ENCODE measurements at regions not wholly inside any gene's neighbourhood (a gene's known extent, or its start where the extent isn't known, plus 50 kb on each side); places are given as distances from the start of the nearest gene placed in this dataset.

GRCh38 chr9:20015427-20015931 is 226.6 kb upstream of the SLC24A2 start:
- H3K36me3 Mint-ChIP-seq (ENCODE audit: low read depth), result no peaks in the 10 kb centered on the region
- ChIA-PET POLR2A (interaction anchor here (0.6 to 2.1 kb wide), 4 partner anchors 9 to 31 kb away, joined by 3 to 9 read pairs (median 3); no protein-coding TSS in a partner anchor), CTCF (no interaction called here)
- Histone ChIP-seq H3K36me3 (ENCODE audit: insufficient read depth, low read length) (no peaks in the 10 kb centered on the region), H3K4me3 (ENCODE audit: low read length) (no peak overlapping the region), H3K4me1 (ENCODE audit: insufficient read depth, low read length) (peaks cover 10% of the 10 kb centered on the region), H3K27ac (ENCODE audit: low read depth in 1 of 2, low read length in 2 of 2) (no peak overlapping the region), H3K9me3 (ENCODE audit: control insufficient read depth in 1 of 2, insufficient read depth in 1 of 2, low read length in 2 of 2) (no peaks in the 10 kb centered on the region), H3K27me3 (ENCODE audit: control insufficient read depth in 1 of 2, insufficient read depth in 2 of 2, low read length in 2 of 2) (no peaks in the 10 kb centered on the region)
- H3K4me1 Mint-ChIP-seq (ENCODE audit: low read depth), result peaks cover 17% of the 10 kb centered on the region
- H3K4me3 Mint-ChIP-seq, result no peak overlapping the region
- H3K27ac Mint-ChIP-seq, result peak overlapping the region; percentile 60
- no peak for TF ChIP-seq CTCF (IDR thresholded peaks at IDR 0.05)
- intact Hi-C loops (cut with DNase I, micrococcal nuclease), result loop anchor here in 1 of 2 experiments (1.0 kb wide), 1 partner anchor 28 kb away; no protein-coding TSS in a partner anchor
- DNase-seq (peak in 3 of 14 experiments; percentile 7 to 25 (median 11)), ATAC-seq (ENCODE audit: poor library complexity) (peak; percentile 58)
- no peaks in the 10 kb centered on the region for H3K27me3 Mint-ChIP-seq
- peaks cover 11% of the 10 kb centered on the region for H3K9me3 Mint-ChIP-seq

- no peaks in the 10 kb centered on the region for H3K27me3 ChIP-seq (ENCODE audit: control insufficient read depth in 1 of 2, insufficient read depth in 2 of 2, low read length in 2 of 2)
- ATAC-seq (ENCODE audit: poor library complexity), result no peak
- TF ChIP-seq CTCF (IDR thresholded peaks at IDR 0.05), result no peak
- no peaks in the 10 kb centered on the region for H3K36me3 ChIP-seq (ENCODE audit: insufficient read depth, low read length)
- H3K4me3 ChIP-seq (ENCODE audit: low read length), result no peak overlapping the region
- Mint-ChIP-seq H3K36me3 (ENCODE audit: low read depth) (no peaks in the 10 kb centered on the region), H3K4me1 (ENCODE audit: low read depth) (peaks cover 17% of the 10 kb centered on the region), H3K9me3 (peaks cover 11% of the 10 kb centered on the region), H3K27ac (no peak overlapping the region), H3K27me3 (no peaks in the 10 kb centered on the region), H3K4me3 (no peak overlapping the region)
- ChIA-PET CTCF (no interaction called here), POLR2A (interaction anchor here (2.1 kb wide), 1 partner anchor 10 kb away, joined by 9 read pairs; no protein-coding TSS in a partner anchor)
- intact Hi-C loops (cut with DNase I, micrococcal nuclease), result no loop called here
- no peak overlapping the region for H3K27ac ChIP-seq (ENCODE audit: low read depth in 1 of 2, low read length in 2 of 2)
- no peak for DNase-seq
- peaks cover 10% of the 10 kb centered on the region for H3K4me1 ChIP-seq (ENCODE audit: insufficient read depth, low read length)
- peaks cover 0 to 6% of the 10 kb centered on the region in 2 experiments for H3K9me3 ChIP-seq (ENCODE audit: control insufficient read depth in 1 of 2, insufficient read depth in 1 of 2, low read length in 2 of 2)
Measured at GRCh38 chr9:20014168-20014567, 225.3 kb upstream of the SLC24A2 start.

- H3K27me3 ChIP-seq (ENCODE audit: control insufficient read depth in 1 of 2, insufficient read depth in 2 of 2, low read length in 2 of 2), result no peaks in the 10 kb centered on the region
- ATAC-seq (ENCODE audit: poor library complexity) (no peak), DNase-seq (no peak)
- POLR2A ChIA-PET, result no interaction called here
- no peak overlapping the region for H3K27ac ChIP-seq (ENCODE audit: low read depth in 1 of 2, low read length in 2 of 2)
- intact Hi-C loops (cut with DNase I, micrococcal nuclease), result no loop called here
- peaks cover 0 to 6% of the 10 kb centered on the region in 2 experiments for H3K9me3 ChIP-seq (ENCODE audit: control insufficient read depth in 1 of 2, insufficient read depth in 1 of 2, low read length in 2 of 2)
- Mint-ChIP-seq H3K36me3 (ENCODE audit: low read depth) (no peaks in the 10 kb centered on the region), H3K4me3 (no peak overlapping the region), H3K27me3 (no peaks in the 10 kb centered on the region), H3K27ac (no peak overlapping the region), H3K4me1 (ENCODE audit: low read depth) (peaks cover 17% of the 10 kb centered on the region), H3K9me3 (peaks cover 11% of the 10 kb centered on the region)
- no peaks in the 10 kb centered on the region for H3K36me3 ChIP-seq (ENCODE audit: insufficient read depth, low read length)
- CTCF ChIA-PET, result no interaction called here
- no peak for TF ChIP-seq CTCF (IDR thresholded peaks at IDR 0.05)
- H3K4me1 ChIP-seq (ENCODE audit: insufficient read depth, low read length), result peaks cover 10% of the 10 kb centered on the region
- H3K4me3 ChIP-seq (ENCODE audit: low read length), result no peak overlapping the region
Measured at GRCh38 chr9:20012232-20012631, 223.4 kb upstream of the SLC24A2 start.
